Endothelial cell of umbilical vein (primary cell): ENCODE measurements at regions not wholly inside any gene's neighbourhood (a gene's known extent, or its start where the extent isn't known, plus 50 kb on each side); places are given as distances from the start of the nearest gene placed in this dataset.

ENCODE experiments used
- BruUV-seq: library from RNA; stranded (reverse); fragments of 400-500 nt; replicated peaks from 2 replicates; lab custom pipeline; 2021; lab: Mats Ljungman, UMichigan
- CTCF ChIA-PET: fragments of 300-600, 350-600 bp; sonication (Branson Sonifier 250); formaldehyde crosslinking; loops from one replicate; lab custom pipeline; 2021; ENCODE audit warnings: antibody characterized with exemption, inconsistent platforms; lab: Charles Lee
- POLR2A ChIA-PET: fragments of 300-600, 350-600 bp; sonication (Branson Sonifier 250); formaldehyde crosslinking; loops from one replicate; lab custom pipeline; 2021; ENCODE audit warnings: antibody characterized with exemption, inconsistent platforms; lab: Charles Lee
- DNase-seq: peaks from one replicate; pipeline ENCODE4 v3.0.0-alpha.2; 2011; ENCODE audit warnings: low read depth, low spot score
- FAIRE-seq: peaks from 2 replicates; lab custom pipeline; 2011; peaks lifted over from hg19 to GRCh38; lab: Jason Lieb, UNC
- H2AFZ ChIP-seq: 2 replicates; pipeline ENCODE4 v1.6.0; 2012; ENCODE audit warnings: low read depth, low read length, control low read depth, inconsistent platforms
- H3K27ac ChIP-seq: 2 replicates; pipeline ENCODE4 v1.5.1; 2011; ENCODE audit warnings: low read depth, mild to moderate bottlenecking, control low read depth, low read length, moderate library complexity; ENCODE audit not compliant: insufficient read depth
- H3K27me3 ChIP-seq, 2 experiments: 2 replicates each; pipeline versions ENCODE4 v1.6.0 to v1.6.1; 2011; ENCODE audit warnings: low read length in 2 of 2, mixed read lengths in 1 of 2; ENCODE audit not compliant: control insufficient read depth in 2 of 2, insufficient read depth in 2 of 2
- H3K36me3 ChIP-seq, 2 experiments: 2 replicates in 1 of 2; 3 replicates in 1 of 2; pipeline ENCODE4 v1.5.1; 2011; ENCODE audit warnings: low read length in 2 of 2, mild to moderate bottlenecking in 1 of 2, moderate library complexity in 1 of 2; ENCODE audit not compliant: control insufficient read depth in 2 of 2, insufficient read depth in 2 of 2; ENCODE audit errors: extremely low read depth in 1 of 2
- H3K4me1 ChIP-seq: 3 replicates; pipeline ENCODE4 v1.5.1; 2011; ENCODE audit warnings: mild to moderate bottlenecking, low read length; ENCODE audit not compliant: control insufficient read depth, insufficient read depth; ENCODE audit errors: extremely low read depth
- H3K4me2 ChIP-seq: 2 replicates; pipeline ENCODE4 v1.6.1; 2011; ENCODE audit warnings: low read length, control low read depth, mixed read lengths; ENCODE audit not compliant: insufficient read depth
- H3K4me3 ChIP-seq, 3 experiments: fragments of 200-600 bp in 1 of 3; sonication (generic), shearing (Covaris generic) in 1 of 3; replicated peaks in 1 of 3; 2 replicates each; pipeline ENCODE4 v1.5.1; 2011 to 2016; ENCODE audit warnings: control low read depth in 3 of 3, low read length in 3 of 3, mild to moderate bottlenecking in 2 of 3, inconsistent platforms in 1 of 3, low read depth in 1 of 3, moderate library complexity in 1 of 3; ENCODE audit not compliant: insufficient read depth in 1 of 3
- H3K79me2 ChIP-seq: 2 replicates; pipeline ENCODE4 v1.6.0; 2012; ENCODE audit warnings: low read length, inconsistent platforms; ENCODE audit not compliant: control insufficient read depth, insufficient read depth
- H3K9ac ChIP-seq: replicated peaks from 2 replicates; pipeline ENCODE3; 2011; ENCODE audit warnings: low read length, control low read depth; ENCODE audit not compliant: insufficient read depth; ENCODE audit errors: extremely low read depth
- H3K9me1 ChIP-seq: replicated peaks from 3 replicates; pipeline ENCODE4 v1.6.0; 2011; ENCODE audit warnings: mild to moderate bottlenecking, low read length; ENCODE audit not compliant: control insufficient read depth, insufficient read depth; ENCODE audit errors: extremely low read depth
- H3K9me3 ChIP-seq: replicated peaks from 2 replicates; pipeline ENCODE4 v1.5.1; 2012; ENCODE audit warnings: low read length, inconsistent platforms; ENCODE audit not compliant: control insufficient read depth, insufficient read depth
- H4K20me1 ChIP-seq: replicated peaks from 2 replicates; pipeline ENCODE3; 2011; ENCODE audit warnings: mild to moderate bottlenecking, low read length; ENCODE audit not compliant: control insufficient read depth, insufficient read depth; ENCODE audit errors: extremely low read depth
- EZH2 ChIP-seq: IDR thresholded peaks from 2 replicates; pipeline ENCODE4 v1.6.1; 2012; ENCODE audit warnings: borderline replicate concordance, low read depth, mild to moderate bottlenecking, moderate library complexity, low read length, inconsistent platforms; ENCODE audit not compliant: severe bottlenecking
- FOS ChIP-seq: IDR thresholded peaks from 2 replicates; pipeline ENCODE4 v1.6.1; 2011; ENCODE audit warnings: mild to moderate bottlenecking, low read length, moderate library complexity, borderline replicate concordance; ENCODE audit not compliant: insufficient read depth
- GATA2 ChIP-seq: IDR thresholded peaks from 2 replicates; pipeline ENCODE4 v1.7.0; 2011; ENCODE audit warnings: low read depth, mild to moderate bottlenecking, moderate library complexity, mixed read lengths, low read length; ENCODE audit not compliant: insufficient read length, insufficient read depth
- JUN ChIP-seq: IDR thresholded peaks from 2 replicates; pipeline ENCODE4 v1.6.1; 2011; ENCODE audit warnings: borderline replicate concordance, low read depth; ENCODE audit not compliant: insufficient read length, insufficient read depth
- MYC ChIP-seq: IDR thresholded peaks from one replicate; pipeline ENCODE4 v1.6.1; 2011; ENCODE audit warnings: mild to moderate bottlenecking, low read depth, low read length
- POLR2A ChIP-seq: IDR thresholded peaks from 2 replicates; pipeline ENCODE4 v1.6.1; 2012; ENCODE audit warnings: low read depth, mild to moderate bottlenecking, control low read depth, low read length
- POLR2AphosphoS5 ChIP-seq: IDR thresholded peaks from 2 replicates; pipeline ENCODE4 v1.6.1; 2012; ENCODE audit warnings: low read depth, mild to moderate bottlenecking, control low read depth, low read length, moderate library complexity; ENCODE audit not compliant: insufficient read depth
- dilution Hi-C: fragments of 300-500 bp; cut with MboI; formaldehyde crosslinking; loops from one replicate; pipeline ENCODE4 v1.15.0; 2019; ENCODE audit warnings: low sequenced_read_pairs; ENCODE audit not compliant: extremely low pct_ligation_motif_present
- intact Hi-C: fragments of 100-400 bp; cut with micrococcal nuclease; formaldehyde crosslinking; loops from one replicate; pipeline ENCODE4 v1.10.0; 2022
- TF ChIP-seq, protein P1 (sequence below): IDR thresholded peaks from 2 replicates; pipeline ENCODE4 v1.6.1; 2011; ENCODE audit not compliant: insufficient read depth, insufficient read length
- TF ChIP-seq, protein P2 (sequence below), 2 donors: IDR thresholded peaks; 1 replicate in 1 of 2; 2 replicates in 1 of 2; pipeline ENCODE4 v1.5.1; 2011; ENCODE audit warnings: low read length in 2 of 2, mild to moderate bottlenecking in 2 of 2, moderate library complexity in 2 of 2, control low read depth in 1 of 2, inconsistent platforms in 1 of 2, low read depth in 1 of 2; ENCODE audit not compliant: insufficient read depth in 1 of 2; ENCODE audit errors: extremely low read depth in 1 of 2

DNA sequence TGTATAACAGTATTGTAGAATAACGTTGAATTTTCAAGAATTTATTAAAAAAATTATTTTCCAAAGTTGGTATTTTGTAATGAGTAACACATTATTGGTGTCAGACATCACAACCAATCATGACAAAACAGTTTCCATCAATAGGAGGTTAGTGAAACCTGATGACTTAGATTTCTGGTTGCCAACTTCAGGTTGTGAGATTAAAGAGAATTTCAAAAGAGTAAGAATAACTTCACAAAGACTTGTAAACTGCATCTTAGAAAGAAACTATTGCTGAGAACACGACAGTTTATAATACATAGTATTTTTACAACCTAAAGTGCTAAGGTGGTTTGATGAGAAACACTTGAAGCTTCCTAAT, 159.2 kb upstream of the ARG1 start:
- no peaks in the 10 kb centered on the region for H4K20me1 ChIP-seq
- H3K27ac ChIP-seq: no peak overlapping the region
- no peak for TF ChIP-seq GATA2
- TF ChIP-seq POLR2A: no peak
- TF ChIP-seq, protein P1, sequence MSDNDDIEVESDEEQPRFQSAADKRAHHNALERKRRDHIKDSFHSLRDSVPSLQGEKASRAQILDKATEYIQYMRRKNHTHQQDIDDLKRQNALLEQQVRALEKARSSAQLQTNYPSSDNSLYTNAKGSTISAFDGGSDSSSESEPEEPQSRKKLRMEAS: no peak
- no peak for TF ChIP-seq POLR2AphosphoS5
- no peak for TF ChIP-seq FOS
- no peak for TF ChIP-seq MYC
- no peak for TF ChIP-seq EZH2
- TF ChIP-seq, protein P2, sequence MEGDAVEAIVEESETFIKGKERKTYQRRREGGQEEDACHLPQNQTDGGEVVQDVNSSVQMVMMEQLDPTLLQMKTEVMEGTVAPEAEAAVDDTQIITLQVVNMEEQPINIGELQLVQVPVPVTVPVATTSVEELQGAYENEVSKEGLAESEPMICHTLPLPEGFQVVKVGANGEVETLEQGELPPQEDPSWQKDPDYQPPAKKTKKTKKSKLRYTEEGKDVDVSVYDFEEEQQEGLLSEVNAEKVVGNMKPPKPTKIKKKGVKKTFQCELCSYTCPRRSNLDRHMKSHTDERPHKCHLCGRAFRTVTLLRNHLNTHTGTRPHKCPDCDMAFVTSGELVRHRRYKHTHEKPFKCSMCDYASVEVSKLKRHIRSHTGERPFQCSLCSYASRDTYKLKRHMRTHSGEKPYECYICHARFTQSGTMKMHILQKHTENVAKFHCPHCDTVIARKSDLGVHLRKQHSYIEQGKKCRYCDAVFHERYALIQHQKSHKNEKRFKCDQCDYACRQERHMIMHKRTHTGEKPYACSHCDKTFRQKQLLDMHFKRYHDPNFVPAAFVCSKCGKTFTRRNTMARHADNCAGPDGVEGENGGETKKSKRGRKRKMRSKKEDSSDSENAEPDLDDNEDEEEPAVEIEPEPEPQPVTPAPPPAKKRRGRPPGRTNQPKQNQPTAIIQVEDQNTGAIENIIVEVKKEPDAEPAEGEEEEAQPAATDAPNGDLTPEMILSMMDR (IDR thresholded peaks at IDR 0.05; ENCODE audit: extremely low read depth in 1 of 2, insufficient read depth in 1 of 2, low read depth in 1 of 2, low read length in 2 of 2): no peak
- TF ChIP-seq JUN: no peak
- no peak overlapping the region for H2AFZ ChIP-seq
- dilution Hi-C loops (no loop called here), intact Hi-C loops (no loop called here)
- no peaks in the 10 kb centered on the region for H3K4me1 ChIP-seq
- no peaks in the 10 kb centered on the region for H3K79me2 ChIP-seq
- H3K4me3 ChIP-seq: no peak overlapping the region
- FAIRE-seq (no peak), DNase-seq (no peak)
- H3K27me3 ChIP-seq: no peaks in the 10 kb centered on the region
- ChIA-PET POLR2A (no interaction called here), CTCF (no interaction called here)
- H3K9ac ChIP-seq: no peak overlapping the region
- H3K9me3 ChIP-seq: no peaks in the 10 kb centered on the region
- H3K4me2 ChIP-seq: no peak overlapping the region
- no peaks in the 10 kb centered on the region for H3K9me1 ChIP-seq
- no peaks in the 10 kb centered on the region for H3K36me3 ChIP-seq
- BruUV-seq: no TSS peak
